Colonic mucosa (tissue), 4 donors: ENCODE measurements at regions not wholly inside any gene's neighbourhood (a gene's known extent, or its start where the extent isn't known, plus 50 kb on each side); places are given as distances from the start of the nearest gene placed in this dataset.

Experiments used
- DNase-seq: peaks from one replicate; pipeline ENCODE4 v3.0.0-alpha.2; 2020
- H3K27ac ChIP-seq: fragments of 200-600 bp; one replicate; pipeline ENCODE4 v1.8.0; 2021
- H3K27me3 ChIP-seq: fragments of 200-600 bp; one replicate; pipeline ENCODE4 v1.8.0; 2021
- H3K36me3 ChIP-seq: fragments of 200-600 bp; one replicate; pipeline ENCODE4 v1.8.0; 2021
- H3K4me1 ChIP-seq: fragments of 200-600 bp; one replicate; pipeline ENCODE4 v1.8.0; 2021; ENCODE audit warnings: mild to moderate bottlenecking
- H3K4me3 ChIP-seq: fragments of 200-600 bp; one replicate; pipeline ENCODE4 v1.8.0; 2021
- H3K9ac ChIP-seq, 2 donors: one replicate each; pipeline ENCODE4 v1.7.0; 2013; ENCODE audit warnings: control low read depth in 2 of 2, low read depth in 2 of 2, low read length in 2 of 2
- H3K9me3 ChIP-seq: fragments of 200-600 bp; one replicate; pipeline ENCODE4 v1.8.0; 2021
- intact Hi-C: fragments of 100-400 bp; cut with DNase I; formaldehyde crosslinking; loops from one replicate; pipeline ENCODE4 v1.14.1; 2022
- TF ChIP-seq, protein P1 (sequence below): fragments of 200-600 bp; IDR thresholded peaks from one replicate; pipeline ENCODE4 v1.8.0; 2022; ENCODE audit warnings: antibody characterized with exemption, mild to moderate bottlenecking
- donor health status: healthy.
- donor health status: DM: no; HTN: no; CAD: no.
- donor health status: DM: no; HTN: no; CAD: no.

DNA sequence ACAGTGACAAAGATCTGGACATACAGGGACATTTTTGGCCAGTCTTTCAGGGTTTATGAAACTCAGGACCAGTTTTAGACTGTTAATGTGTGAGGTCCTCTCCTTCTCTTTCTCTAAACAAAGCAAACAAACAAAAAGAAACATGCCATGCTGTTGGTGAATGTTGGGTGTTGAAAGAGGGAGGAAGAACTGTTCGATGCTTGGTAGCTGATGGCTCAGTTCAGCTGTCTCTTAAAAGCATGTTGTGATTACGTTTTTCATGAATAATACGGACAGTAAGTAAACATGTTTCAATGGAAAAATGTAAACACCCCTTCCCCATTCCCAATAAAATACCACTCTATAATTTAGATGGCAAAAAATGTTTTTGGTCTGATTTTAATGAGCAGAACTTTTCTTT is 219.1 kb downstream of the SEC23IP start:
- Histone ChIP-seq H3K27ac (no peak overlapping the region), H3K27me3 (no peaks in the 10 kb centered on the region), H3K4me1 (no peaks in the 10 kb centered on the region), H3K9me3 (no peaks in the 10 kb centered on the region), H3K9ac (no peak overlapping the region), H3K36me3 (no peaks in the 10 kb centered on the region), H3K4me3 (no peak overlapping the region)
- no peak for DNase-seq
- intact Hi-C loops, result no loop called here
- TF ChIP-seq, protein P1, sequence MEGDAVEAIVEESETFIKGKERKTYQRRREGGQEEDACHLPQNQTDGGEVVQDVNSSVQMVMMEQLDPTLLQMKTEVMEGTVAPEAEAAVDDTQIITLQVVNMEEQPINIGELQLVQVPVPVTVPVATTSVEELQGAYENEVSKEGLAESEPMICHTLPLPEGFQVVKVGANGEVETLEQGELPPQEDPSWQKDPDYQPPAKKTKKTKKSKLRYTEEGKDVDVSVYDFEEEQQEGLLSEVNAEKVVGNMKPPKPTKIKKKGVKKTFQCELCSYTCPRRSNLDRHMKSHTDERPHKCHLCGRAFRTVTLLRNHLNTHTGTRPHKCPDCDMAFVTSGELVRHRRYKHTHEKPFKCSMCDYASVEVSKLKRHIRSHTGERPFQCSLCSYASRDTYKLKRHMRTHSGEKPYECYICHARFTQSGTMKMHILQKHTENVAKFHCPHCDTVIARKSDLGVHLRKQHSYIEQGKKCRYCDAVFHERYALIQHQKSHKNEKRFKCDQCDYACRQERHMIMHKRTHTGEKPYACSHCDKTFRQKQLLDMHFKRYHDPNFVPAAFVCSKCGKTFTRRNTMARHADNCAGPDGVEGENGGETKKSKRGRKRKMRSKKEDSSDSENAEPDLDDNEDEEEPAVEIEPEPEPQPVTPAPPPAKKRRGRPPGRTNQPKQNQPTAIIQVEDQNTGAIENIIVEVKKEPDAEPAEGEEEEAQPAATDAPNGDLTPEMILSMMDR, result no peak

DNA sequence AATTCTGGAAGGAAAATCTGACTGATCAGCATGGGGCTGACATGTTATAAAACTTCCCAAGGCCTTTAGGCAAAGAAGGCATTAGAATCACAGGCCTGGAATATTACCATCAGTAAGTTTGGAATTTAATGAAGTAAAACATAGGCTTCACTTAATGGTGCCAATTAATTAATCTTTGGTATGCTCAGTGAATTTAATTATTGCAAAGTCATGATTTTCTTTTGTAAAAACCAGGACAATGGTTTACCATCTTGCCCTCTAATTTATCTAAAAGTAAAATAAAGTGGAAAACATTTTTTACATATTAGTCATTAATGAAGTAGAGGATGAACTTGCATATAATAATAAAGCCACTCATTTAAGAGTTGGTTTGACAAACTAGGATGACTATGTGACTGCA is 220.3 kb downstream of the SEC23IP start:
- intact Hi-C loops, result no loop called here
- TF ChIP-seq, protein P1, result no peak
- DNase-seq, result no peak

DNA sequence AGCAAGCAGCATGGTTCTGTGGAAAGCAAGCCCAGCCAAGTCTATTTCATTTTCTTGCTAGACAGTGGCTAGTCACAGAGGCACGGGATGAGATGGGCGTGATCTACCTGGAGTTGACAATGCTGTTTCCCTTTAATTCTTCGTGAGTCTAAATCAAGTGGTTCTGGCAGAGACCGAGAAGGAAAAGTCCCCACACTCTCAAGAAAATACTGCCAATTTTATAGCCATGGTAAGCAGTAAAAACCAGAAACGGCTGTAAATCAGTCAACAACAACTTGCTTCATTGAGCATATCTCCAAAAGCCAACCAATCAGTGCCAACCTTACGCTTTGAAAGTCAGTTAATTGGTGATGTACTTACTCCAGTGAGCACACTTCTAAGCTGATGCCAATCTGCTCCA is 223.4 kb downstream of the SEC23IP start:
- Histone ChIP-seq H3K9me3 (no peaks in the 10 kb centered on the region), H3K4me3 (no peak overlapping the region), H3K9ac (no peak overlapping the region), H3K36me3 (no peaks in the 10 kb centered on the region), H3K27ac (no peak overlapping the region), H3K4me1 (no peaks in the 10 kb centered on the region), H3K27me3 (no peaks in the 10 kb centered on the region)
- intact Hi-C loops, result no loop called here
- TF ChIP-seq, protein P1, result no peak
- peak; percentile 18 for DNase-seq

More for the DNA sequence above, 220.3 kb downstream of the SEC23IP start:
- no peaks in the 10 kb centered on the region for H3K4me1 ChIP-seq
- H3K27ac ChIP-seq, result no peak overlapping the region
- no peak overlapping the region for H3K4me3 ChIP-seq
- no peaks in the 10 kb centered on the region for H3K27me3 ChIP-seq
- no peaks in the 10 kb centered on the region for H3K9me3 ChIP-seq
- no peaks in the 10 kb centered on the region for H3K36me3 ChIP-seq
- H3K9ac ChIP-seq, result no peak overlapping the region

DNA sequence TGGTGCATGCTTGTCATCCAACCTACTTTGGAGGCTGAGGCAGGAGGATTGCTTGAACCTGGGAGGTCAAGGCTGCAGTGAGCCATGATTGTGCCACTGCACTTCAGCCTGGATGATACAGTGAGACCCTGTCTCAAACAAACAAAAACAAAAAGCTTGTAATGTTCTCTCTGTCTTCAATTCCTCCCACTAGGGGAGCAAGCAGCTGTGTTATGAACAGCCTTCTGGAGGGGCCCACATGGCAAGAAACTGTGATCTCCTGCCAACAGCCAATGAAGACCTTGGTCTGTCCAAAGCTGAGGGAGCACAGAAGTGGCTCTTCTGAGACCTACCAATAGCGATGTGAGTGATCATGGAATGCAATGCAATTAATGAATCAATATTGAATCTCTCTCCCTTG is 229.2 kb downstream of the SEC23IP start:
- no peak overlapping the region for H3K9ac ChIP-seq
- no peaks in the 10 kb centered on the region for H3K9me3 ChIP-seq
- H3K36me3 ChIP-seq, result no peaks in the 10 kb centered on the region
- intact Hi-C loops, result no loop called here
- H3K4me1 ChIP-seq, result no peaks in the 10 kb centered on the region
- DNase-seq, result no peak
- H3K27me3 ChIP-seq, result no peaks in the 10 kb centered on the region
- TF ChIP-seq, protein P1, result no peak
- H3K27ac ChIP-seq, result no peak overlapping the region
- H3K4me3 ChIP-seq, result no peak overlapping the region

DNA sequence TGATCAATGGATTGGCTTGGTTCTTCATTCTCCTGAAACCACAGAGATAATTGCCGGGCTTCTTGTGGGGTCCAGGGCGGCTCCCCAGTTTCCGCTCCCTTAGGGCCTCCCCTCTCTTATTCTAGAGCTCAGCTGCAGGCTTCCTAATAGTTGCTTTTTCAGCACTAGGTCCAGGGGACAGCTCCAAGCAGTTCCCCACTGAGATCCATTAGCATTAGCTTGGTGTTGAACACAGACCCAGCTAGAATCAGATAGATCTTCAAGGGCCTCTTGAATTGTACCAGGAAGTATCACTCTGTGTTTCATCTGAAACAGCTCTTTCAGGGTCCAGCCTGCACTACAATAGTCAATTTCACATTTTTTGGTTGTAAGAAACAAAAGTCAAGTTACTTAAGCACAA is 238.7 kb downstream of the SEC23IP start:
- Histone ChIP-seq H3K9ac (no peak overlapping the region), H3K4me3 (no peak overlapping the region), H3K27me3 (no peaks in the 10 kb centered on the region), H3K27ac (no peak overlapping the region), H3K36me3 (no peaks in the 10 kb centered on the region), H3K9me3 (no peaks in the 10 kb centered on the region), H3K4me1 (no peaks in the 10 kb centered on the region)
- DNase-seq, result peak; percentile 18
- TF ChIP-seq, protein P1, result no peak
- intact Hi-C loops, result no loop called here

DNA sequence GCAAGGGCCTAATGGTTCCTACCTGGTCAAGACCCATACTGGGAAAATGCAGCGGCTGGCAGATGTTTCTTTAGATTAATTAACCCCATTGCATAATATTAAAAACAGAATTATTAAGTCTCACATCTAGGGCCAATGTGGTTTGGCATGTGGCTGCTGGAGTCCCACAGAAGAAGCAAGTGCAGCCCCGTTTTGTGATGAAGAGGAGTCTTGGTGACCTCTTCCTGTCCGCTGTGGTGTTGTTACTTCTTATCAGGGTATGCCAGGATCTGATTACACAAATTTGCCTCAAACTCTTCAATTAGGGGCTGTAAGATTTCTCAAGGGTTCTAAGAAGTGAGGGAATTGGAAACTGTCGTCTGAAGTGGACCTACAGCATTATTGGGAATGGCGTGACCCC is 240.3 kb downstream of the SEC23IP start:
- Histone ChIP-seq H3K27me3 (no peaks in the 10 kb centered on the region), H3K27ac (no peak overlapping the region), H3K9me3 (no peaks in the 10 kb centered on the region), H3K9ac (no peak overlapping the region), H3K36me3 (no peaks in the 10 kb centered on the region), H3K4me3 (no peak overlapping the region), H3K4me1 (no peaks in the 10 kb centered on the region)
- no peak for DNase-seq
- intact Hi-C loops, result no loop called here
- TF ChIP-seq, protein P1, result no peak
